GM23248 (cell line): ENCODE measurements at regions not wholly inside any gene's neighbourhood (a gene's known extent, or its start where the extent isn't known, plus 50 kb on each side); places are given as distances from the start of the nearest gene placed in this dataset.

ENCODE experiments used
- EZH2 ChIP-seq: fragments of 200-600 bp; sonication (generic); IDR thresholded peaks from 2 replicates; pipeline ENCODE4 v1.6.1; 2018; ENCODE audit warnings: antibody characterized with exemption, mild to moderate bottlenecking; ENCODE audit not compliant: insufficient read depth, poor library complexity, severe bottlenecking
- EZH2phosphoT487 ChIP-seq: fragments of 200-600 bp; sonication (generic); IDR thresholded peaks from 2 replicates; pipeline ENCODE4 v1.6.1; 2018; ENCODE audit warnings: antibody characterized with exemption, moderate library complexity, mild to moderate bottlenecking, low read depth; ENCODE audit not compliant: insufficient read depth

DNA sequence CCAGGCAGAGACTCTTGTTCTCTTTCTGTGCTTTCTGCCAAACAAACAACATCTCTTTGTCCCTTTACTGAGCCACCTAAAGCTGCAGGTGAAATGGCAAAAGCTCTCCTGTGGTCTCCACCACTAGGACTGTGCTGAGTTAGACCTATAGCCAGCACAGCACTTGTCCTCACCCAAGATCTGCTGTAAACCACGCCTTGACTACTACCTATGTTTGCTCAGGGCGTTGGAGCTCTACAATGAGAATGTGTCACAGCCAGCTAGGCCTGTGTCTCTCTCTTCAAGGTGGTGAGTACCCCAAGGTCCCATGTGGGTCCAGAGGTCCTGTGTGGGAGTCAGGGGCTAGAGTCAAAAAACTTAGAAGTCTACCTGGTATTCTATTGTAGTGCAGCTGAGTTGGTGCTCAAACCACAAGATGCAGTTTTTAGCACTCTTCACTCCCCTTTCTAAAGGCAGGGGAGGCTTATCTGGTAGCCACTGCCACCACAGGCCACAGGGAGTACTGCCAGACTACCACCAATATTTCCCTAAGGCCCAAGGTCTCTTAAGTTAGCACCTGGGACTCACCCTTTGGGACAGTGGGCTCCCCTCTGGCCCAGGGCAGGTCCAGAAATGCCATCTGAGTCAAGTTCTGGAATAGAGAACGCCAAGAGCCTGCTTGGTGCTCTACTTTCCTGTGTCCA is 96.8 kb upstream of the RPRM start:
- TF ChIP-seq EZH2 (no peak), EZH2phosphoT487 (no peak)
